Activated T-helper 2 cell treated with anti-CD3 and anti-CD28 coated beads, Interferon-gamma antibody, Interleukin-2, Interleukin-4, amounts not matched to agents 10 μg/mL and 5 μg/mL and 100 μg/mL, durations not matched to agents 14 hours and 24 hours and 36 hours (primary cell): ENCODE measurements at regions not wholly inside any gene's neighbourhood (a gene's known extent, or its start where the extent isn't known, plus 50 kb on each side); places are given as distances from the start of the nearest gene placed in this dataset.

ENCODE experiments used
- DNase-seq: peaks from one replicate; pipeline ENCODE4 v3.0.0; 2021; ENCODE audit warnings: low spot score
- H3K27ac Mint-ChIP-seq: one replicate; pipeline ENCODE4 v1.8.0; 2021; ENCODE audit warnings: mixed read lengths
- H3K27me3 Mint-ChIP-seq: one replicate; pipeline ENCODE4 v1.8.0; 2021; ENCODE audit warnings: low read depth, mixed read lengths
- H3K36me3 Mint-ChIP-seq: one replicate; pipeline ENCODE4 v1.8.0; 2021; ENCODE audit warnings: low read depth, mixed read lengths
- H3K4me1 Mint-ChIP-seq: one replicate; pipeline ENCODE4 v1.8.0; 2021; ENCODE audit warnings: low read depth, mixed read lengths
- H3K4me3 Mint-ChIP-seq: one replicate; pipeline ENCODE4 v1.8.0; 2021; ENCODE audit warnings: low read depth, mild to moderate bottlenecking, moderate library complexity, mixed read lengths
- H3K9me3 Mint-ChIP-seq: one replicate; pipeline ENCODE4 v1.8.0; 2021; ENCODE audit warnings: mixed read lengths
- intact Hi-C: fragments of 100-400 bp; cut with micrococcal nuclease; formaldehyde crosslinking; loops from one replicate; pipeline ENCODE4 v1.15.1; 2023

DNA sequence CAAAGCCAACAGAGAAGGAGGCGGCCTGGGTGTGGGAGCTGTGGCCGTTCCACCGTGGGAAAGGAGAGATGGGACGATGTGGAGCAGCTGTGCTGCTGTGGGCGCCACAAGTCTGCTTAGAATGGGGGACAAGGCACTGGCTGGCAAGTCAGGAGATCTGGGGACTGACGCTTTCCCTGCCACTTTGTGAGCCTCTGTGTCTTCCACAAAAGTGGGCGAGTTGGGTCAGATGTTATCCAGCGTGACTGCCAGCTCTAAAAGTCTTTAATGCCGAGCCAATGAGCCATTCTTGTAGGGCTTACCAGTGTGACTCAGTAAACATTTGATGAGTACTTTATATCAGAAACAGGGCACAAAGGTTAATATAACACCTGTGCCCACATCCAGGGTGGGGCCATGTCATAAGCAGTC is 113.6 kb upstream of the MGAT5 start:
- intact Hi-C loops: no loop called here
- Mint-ChIP-seq H3K27ac (no peak overlapping the region), H3K36me3 (no peaks in the 10 kb centered on the region), H3K4me1 (peaks cover 12% of the 10 kb centered on the region), H3K4me3 (no peak overlapping the region), H3K9me3 (no peaks in the 10 kb centered on the region), H3K27me3 (no peaks in the 10 kb centered on the region)
- no peak for DNase-seq

DNA sequence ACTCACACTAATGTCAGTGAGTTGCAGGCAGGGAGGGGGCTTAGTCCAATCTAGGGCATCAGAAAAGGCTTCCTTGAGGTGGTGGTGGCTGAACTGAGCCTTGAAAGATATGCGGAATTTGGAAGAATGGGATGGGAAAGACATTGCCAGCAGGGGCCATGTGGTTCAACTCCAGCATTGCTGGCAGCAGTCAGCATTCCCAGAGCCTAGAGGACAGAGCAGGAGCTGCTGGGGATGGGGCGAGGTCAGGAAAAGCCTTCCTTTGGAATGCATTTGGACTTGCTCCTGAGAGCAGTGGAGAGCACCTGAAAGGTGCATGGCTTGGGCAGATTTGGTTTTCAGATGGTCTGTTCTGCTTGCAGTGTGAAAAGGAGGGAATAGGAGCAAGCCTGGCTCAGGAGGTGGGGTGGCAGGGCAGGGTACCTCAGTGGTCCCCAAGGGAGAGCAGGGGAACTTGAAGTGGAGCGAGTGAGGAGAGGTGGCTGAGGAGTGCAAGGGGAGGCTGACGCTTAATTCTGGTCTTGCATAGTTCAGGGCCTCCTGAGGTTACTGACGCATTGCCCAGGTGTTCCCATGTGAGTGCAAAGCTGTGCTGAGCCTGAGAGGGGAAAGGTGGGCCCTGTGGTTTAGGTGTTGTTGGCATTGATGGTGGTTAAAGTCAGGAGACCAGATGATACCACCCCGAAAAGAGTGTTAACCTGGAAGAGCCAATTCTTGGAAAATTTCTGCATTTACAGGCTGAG is 112.1 kb upstream of the MGAT5 start:
- Mint-ChIP-seq H3K4me3 (no peak overlapping the region), H3K27me3 (no peaks in the 10 kb centered on the region), H3K27ac (no peak overlapping the region), H3K4me1 (peaks cover 9% of the 10 kb centered on the region), H3K36me3 (no peaks in the 10 kb centered on the region), H3K9me3 (no peaks in the 10 kb centered on the region)
- no peak for DNase-seq
- intact Hi-C loops: no loop called here

DNA sequence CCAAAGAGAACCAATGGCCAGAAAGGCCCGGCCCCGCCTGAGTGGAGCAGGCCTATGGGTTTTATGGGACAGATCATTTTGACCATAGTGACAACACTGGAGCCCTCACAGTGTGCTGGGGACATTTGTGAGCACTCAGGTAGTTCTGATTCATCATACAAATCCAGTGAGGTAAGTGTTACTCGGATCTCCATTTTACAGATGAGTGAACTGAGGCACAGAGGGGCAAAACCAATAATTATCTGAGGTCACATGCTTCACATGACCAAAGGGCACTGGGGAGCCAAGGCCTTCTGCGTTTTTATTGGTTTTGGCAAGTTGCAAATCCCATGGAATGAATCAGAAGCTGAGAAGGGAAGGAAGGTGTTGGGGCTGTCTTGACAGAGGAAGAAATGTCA is 111.5 kb upstream of the MGAT5 start:
- Mint-ChIP-seq H3K27ac (no peak overlapping the region), H3K36me3 (no peaks in the 10 kb centered on the region), H3K9me3 (no peaks in the 10 kb centered on the region), H3K4me3 (no peak overlapping the region), H3K27me3 (no peaks in the 10 kb centered on the region), H3K4me1 (peaks cover 3% of the 10 kb centered on the region)
- DNase-seq: no peak
- intact Hi-C loops: no loop called here

DNA sequence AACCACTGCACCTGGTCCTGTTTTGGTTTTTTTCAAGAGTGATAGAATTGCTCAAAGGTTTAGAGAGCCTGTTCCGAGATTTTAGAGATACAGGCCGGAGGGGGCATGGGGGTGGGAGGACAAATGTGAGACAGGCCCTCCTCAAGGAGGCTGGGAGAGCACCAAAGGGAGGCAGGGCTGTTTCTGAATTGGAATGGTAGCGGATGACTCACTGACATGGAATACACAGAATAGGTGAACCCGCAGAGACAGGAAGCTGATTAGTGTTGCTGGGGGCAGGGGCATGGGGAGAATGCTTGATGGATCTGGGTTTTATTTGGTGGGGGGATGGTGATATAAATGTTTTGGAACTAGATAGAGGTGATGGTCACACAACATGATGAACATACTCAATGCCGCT is 111.0 kb upstream of the MGAT5 start:
- Mint-ChIP-seq H3K4me3 (no peak overlapping the region), H3K9me3 (no peaks in the 10 kb centered on the region)

DNA sequence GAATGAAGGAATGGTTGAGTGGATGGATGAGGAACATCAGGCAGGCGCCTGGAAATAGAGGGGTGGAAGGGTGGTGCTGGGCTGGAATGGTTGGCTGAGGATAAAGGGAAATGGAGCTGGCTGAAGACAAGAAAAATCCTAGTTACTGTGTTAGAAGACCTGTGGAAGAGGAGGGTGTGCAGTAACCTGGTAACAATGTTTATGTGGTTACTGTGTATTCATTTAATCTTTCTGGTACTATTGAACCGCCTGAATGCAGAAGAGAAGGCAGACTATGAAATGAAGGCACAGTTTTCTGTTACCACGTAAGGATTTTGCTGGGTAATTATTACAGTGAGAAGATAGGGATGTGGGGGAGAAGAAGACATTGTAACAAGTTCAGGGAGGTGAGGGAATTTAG is 110.3 kb upstream of the MGAT5 start:
- Mint-ChIP-seq H3K27me3 (peaks cover 3% of the 10 kb centered on the region), H3K36me3 (no peaks in the 10 kb centered on the region), H3K27ac (no peak overlapping the region), H3K4me1 (no peaks in the 10 kb centered on the region), H3K4me3 (no peak overlapping the region), H3K9me3 (no peaks in the 10 kb centered on the region)
- no peak for DNase-seq
- intact Hi-C loops: no loop called here

More for the DNA sequence above, 111.0 kb upstream of the MGAT5 start:
- H3K27me3 Mint-ChIP-seq: peaks cover 3% of the 10 kb centered on the region
- peaks cover 2% of the 10 kb centered on the region for H3K4me1 Mint-ChIP-seq
- DNase-seq: no peak
- H3K36me3 Mint-ChIP-seq: no peaks in the 10 kb centered on the region
- no peak overlapping the region for H3K27ac Mint-ChIP-seq
- intact Hi-C loops: no loop called here

DNA sequence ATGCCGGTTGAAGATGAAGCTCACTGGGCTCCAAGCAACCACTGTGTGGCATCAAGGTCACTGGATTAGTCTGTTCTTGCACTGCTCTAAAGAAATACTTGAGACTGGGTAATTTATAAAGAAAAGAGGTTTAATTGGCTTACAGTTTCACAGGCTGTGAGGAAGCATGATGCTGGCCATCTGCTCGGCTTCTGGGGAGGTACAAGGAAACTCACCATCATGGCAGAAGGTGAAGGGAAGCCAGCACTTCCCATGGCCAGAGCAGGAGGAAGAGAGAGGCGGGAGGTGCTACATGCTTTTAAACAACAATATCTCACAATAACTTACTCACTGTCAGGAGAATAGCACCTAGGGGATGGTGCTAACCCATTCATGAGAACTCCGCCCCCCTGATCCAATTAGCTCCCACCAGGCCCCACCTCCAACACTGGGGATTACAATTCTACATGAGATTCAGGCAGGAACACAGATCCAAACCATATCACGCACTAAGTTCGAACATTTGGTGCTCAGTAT is 109.7 kb upstream of the MGAT5 start:
- Mint-ChIP-seq H3K4me1 (no peaks in the 10 kb centered on the region), H3K27me3 (peaks cover 3% of the 10 kb centered on the region), H3K4me3 (no peak overlapping the region), H3K36me3 (no peaks in the 10 kb centered on the region), H3K9me3 (no peaks in the 10 kb centered on the region), H3K27ac (no peak overlapping the region)
- no peak for DNase-seq
- intact Hi-C loops: no loop called here

DNA sequence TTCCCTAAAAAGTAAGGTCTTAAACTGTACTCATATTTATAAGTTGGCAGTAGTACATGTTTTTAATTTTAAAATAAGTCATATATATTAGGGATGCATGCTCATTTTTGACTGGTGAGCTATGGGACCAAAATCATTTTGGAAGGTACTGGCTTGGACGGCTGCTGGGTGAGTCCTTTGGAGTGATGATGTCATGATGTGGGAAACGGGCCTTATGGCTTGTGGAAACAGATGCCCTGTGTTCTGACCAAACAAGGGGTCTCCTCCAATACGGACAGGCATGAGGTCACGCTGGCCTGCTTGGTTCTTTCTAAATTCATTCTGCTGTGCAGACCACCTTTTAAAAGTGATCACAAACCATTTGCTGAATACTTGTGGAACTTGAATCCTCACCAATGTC is 109.2 kb upstream of the MGAT5 start:
- Mint-ChIP-seq H3K4me3 (no peak overlapping the region), H3K27ac (no peak overlapping the region), H3K4me1 (no peaks in the 10 kb centered on the region), H3K9me3 (no peaks in the 10 kb centered on the region), H3K36me3 (no peaks in the 10 kb centered on the region), H3K27me3 (peaks cover 3% of the 10 kb centered on the region)
- intact Hi-C loops: no loop called here
- no peak for DNase-seq

DNA sequence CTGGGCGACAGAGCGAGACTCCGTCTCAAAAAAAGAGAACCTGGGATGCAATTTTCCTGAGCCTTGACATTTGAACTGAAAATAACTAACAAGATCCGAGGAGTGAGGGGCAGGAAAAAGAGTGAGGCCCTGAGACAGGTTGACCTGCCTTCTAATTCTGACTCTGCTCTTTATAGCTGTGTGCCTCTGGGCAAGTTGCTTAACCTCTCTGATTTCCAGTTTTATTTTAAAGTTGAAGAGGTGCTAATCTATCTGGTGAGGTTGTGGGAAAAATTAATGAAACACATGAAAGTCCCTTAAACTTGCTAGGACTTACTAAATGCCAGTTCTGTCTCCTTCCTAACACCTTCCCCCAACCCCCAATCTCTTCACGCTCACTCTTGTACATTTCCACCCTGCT is 108.4 kb upstream of the MGAT5 start:
- Mint-ChIP-seq H3K27ac (no peak overlapping the region), H3K4me3 (no peak overlapping the region), H3K9me3 (no peaks in the 10 kb centered on the region), H3K27me3 (peaks cover 3% of the 10 kb centered on the region), H3K4me1 (no peaks in the 10 kb centered on the region), H3K36me3 (no peaks in the 10 kb centered on the region)
- DNase-seq: no peak
- intact Hi-C loops: no loop called here

DNA sequence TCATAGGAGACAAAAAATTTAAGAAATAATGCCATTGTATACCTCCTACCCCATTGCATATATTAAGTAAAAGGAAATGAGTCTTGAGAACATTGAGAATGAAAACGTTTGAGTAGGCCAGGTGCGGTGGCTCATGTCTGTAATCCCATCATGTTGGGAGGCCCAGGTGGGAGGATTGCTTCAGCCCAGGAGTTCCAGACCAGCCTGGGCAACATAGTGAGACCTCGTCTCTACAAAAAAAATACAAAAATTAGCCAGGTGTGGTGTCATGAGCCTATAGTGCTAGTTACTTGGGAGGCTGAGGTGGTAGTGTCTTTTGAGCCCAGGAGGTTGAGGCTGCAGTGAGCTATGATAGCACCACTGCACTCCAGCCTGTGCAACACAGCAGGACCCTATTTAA is 107.7 kb upstream of the MGAT5 start:
- H3K4me3 Mint-ChIP-seq: no peak overlapping the region

DNA sequence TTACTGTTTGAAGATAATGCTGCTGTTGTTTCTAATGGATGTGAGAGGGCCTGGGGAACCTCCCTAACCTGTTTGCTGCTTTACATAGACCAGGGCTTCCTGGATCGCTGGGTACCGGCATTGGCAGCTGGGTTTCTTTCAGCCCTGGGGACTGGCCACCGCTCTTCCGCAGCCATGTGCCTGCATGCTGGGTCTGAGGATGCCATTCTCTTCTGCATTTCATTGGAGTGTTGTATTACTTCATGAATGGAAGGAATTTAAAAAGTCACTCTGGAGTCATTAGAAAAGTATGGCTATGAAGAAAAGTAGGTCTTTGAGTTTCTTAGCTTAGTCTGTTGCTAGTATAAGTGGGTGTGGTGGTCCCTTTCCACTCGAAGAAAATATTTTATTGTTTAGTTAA is 107.3 kb upstream of the MGAT5 start:
- no peak for DNase-seq
- peaks cover 3% of the 10 kb centered on the region for H3K27me3 Mint-ChIP-seq
- H3K4me1 Mint-ChIP-seq: no peaks in the 10 kb centered on the region
- H3K9me3 Mint-ChIP-seq: no peaks in the 10 kb centered on the region
- H3K4me3 Mint-ChIP-seq: no peak overlapping the region
- H3K27ac Mint-ChIP-seq: no peak overlapping the region
- intact Hi-C loops: no loop called here
- no peaks in the 10 kb centered on the region for H3K36me3 Mint-ChIP-seq

More for the DNA sequence above, 107.7 kb upstream of the MGAT5 start:
- Mint-ChIP-seq H3K27ac (no peak overlapping the region), H3K36me3 (no peaks in the 10 kb centered on the region), H3K4me1 (no peaks in the 10 kb centered on the region), H3K27me3 (peaks cover 3% of the 10 kb centered on the region), H3K9me3 (no peaks in the 10 kb centered on the region)
- intact Hi-C loops: no loop called here
- no peak for DNase-seq

DNA sequence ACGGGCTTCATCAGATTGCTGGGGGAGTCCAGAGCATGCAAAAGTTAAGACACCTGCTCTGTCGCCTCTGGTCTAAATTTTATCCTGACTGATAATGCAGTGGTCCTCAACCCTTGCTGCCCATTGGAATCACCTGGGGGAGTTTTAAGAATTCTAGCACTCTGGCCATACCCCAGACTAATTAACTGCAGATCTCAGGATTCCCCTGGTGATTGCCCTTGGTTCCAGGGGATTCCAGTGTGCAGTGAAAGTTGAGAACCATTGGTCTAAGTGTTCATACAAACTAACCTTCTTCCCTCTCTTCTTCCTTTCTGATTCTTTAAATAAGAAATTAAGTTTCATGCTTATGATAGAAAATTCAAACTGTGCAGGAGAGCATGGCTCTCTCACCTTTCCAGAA is 105.7 kb upstream of the MGAT5 start:
- Mint-ChIP-seq H3K4me1 (no peaks in the 10 kb centered on the region), H3K27ac (no peak overlapping the region), H3K27me3 (peaks cover 3% of the 10 kb centered on the region), H3K36me3 (no peaks in the 10 kb centered on the region), H3K4me3 (no peak overlapping the region), H3K9me3 (no peaks in the 10 kb centered on the region)
- intact Hi-C loops: no loop called here
- no peak for DNase-seq

DNA sequence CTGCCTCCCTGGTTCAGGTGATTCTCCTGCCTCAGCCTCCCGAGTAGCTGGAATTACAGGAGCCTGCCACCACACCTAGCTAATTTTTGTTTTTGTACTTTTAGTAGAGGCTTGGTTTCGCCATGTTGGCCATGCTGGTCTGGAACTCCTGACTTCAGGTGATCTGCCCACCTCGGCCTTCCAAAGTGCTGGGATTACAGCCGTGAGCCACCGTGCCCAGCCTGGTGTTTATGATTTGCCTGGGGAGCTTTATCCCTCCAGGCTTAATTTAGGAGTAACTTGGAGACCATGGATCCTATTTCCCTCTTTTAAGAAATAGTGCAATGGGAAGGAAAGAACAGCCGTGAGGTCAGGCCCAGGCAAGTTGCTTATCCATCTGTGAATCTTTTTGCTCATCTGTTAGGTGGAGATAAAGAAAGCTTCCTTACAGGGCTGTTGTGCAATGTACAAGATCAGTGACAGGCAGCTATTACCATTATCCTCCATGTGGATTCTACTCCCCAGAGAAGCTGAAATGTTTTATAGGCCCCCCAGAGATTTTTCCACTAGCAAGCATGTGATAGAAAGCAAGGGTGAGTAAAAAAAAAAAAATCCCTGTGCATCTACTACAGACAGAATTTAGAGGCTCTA is 104.9 kb upstream of the MGAT5 start:
- H3K27ac Mint-ChIP-seq: no peak overlapping the region
- intact Hi-C loops: no loop called here

DNA sequence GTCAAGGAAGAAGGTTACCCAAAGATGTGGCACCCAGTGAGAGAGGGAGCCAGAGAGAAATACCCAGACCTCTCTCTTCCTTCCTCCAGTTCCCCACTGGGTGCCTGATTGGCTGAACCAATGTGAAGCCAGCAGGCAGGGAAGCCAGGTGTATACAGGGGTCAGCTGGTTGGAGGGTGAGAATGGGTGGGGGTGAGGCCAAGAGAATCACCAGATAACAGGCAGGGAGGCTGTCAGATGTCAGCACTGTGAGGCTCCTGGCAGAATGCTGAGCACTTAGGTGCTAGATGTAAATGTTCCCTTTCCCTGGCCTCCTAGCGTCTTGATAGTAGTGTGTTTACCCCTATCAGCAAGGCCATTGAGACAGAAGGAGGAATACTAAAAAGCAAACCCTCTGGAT is 104.0 kb upstream of the MGAT5 start:
- Mint-ChIP-seq H3K27me3 (peaks cover 3% of the 10 kb centered on the region), H3K27ac (no peak overlapping the region), H3K4me3 (no peak overlapping the region), H3K36me3 (no peaks in the 10 kb centered on the region), H3K9me3 (no peaks in the 10 kb centered on the region), H3K4me1 (no peaks in the 10 kb centered on the region)
- intact Hi-C loops: no loop called here
- DNase-seq: no peak

More for the DNA sequence above, 104.9 kb upstream of the MGAT5 start:
- Mint-ChIP-seq H3K4me3 (no peak overlapping the region), H3K36me3 (no peaks in the 10 kb centered on the region), H3K27me3 (peaks cover 3% of the 10 kb centered on the region), H3K4me1 (no peaks in the 10 kb centered on the region), H3K9me3 (no peaks in the 10 kb centered on the region)
- no peak for DNase-seq
